GM18858 (cell line): ENCODE measurements at regions not wholly inside any gene's neighbourhood (a gene's known extent, or its start where the extent isn't known, plus 50 kb on each side); places are given as distances from the start of the nearest gene placed in this dataset.
"Not testable (repeated sequence)": the region's sequence is repeated elsewhere in the genome, so short reads cannot be mapped to it uniquely, and the experiment has no call there.

Experiments used
- ATAC-seq: cut with Tn5 transposase; IDR thresholded peaks from one replicate; pipeline ENCODE4 v1.9.1; 2021; ENCODE audit not compliant: unreplicated experiment

DNA sequence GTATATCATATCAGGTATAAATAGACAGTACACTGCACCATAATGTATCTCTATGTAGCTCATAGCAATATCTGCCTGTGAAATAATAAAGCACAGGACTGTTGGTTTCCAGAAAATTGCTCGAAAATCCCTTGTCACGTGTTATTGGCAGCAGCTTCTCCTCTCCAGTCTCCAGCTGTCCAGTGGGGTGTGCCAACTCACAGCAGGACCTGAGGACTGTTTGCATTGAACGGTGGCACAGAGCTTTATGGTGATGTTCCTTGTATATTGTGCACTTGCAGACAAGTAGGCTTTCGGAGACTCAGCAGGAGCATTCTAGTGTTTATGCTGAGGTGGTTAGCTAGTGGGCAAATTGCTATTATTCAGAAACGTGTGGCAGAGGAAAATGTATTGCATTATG, 182.2 kb upstream of the ATP5MC3 start:
- no peak for ATAC-seq

DNA sequence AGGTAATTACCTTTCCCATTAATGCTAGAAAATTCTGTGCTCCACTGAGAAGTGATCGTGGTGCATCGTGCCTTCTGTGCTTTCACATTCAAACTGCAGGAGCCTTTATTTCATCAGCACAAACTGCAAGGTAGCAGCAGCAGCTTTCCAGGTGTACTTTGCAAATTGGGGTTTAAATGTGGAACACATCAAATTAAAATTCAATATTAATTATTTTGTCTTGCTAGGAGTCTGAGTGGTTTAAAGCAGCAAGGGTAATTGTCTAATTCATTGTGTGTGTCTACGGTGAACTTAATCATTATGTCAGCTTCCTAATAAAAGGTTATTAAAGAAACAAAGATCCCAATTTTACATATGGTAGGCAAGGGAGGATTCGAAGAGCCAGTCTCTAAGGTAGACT, 180.8 kb upstream of the ATP5MC3 start:
- ATAC-seq, result no peak

DNA sequence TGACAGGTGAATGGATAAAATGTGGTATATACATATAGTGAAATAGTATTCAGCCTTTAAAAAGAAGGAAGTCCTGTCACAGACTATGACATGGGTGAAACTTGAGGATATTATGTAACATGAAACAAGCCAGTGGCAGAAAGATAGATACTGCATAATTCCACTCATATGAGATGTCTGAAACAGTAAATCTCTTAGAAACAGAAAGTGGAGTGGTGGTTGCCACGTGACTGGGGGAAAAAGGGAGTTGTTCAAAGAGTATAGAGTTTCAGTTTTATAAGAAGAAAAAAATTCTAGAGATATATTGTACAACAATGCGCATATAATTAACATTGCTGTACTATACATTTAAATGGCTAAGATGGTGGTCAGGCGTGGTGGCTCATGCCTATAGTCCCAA, 178.2 kb upstream of the ATP5MC3 start:
- ATAC-seq, result no peak

DNA sequence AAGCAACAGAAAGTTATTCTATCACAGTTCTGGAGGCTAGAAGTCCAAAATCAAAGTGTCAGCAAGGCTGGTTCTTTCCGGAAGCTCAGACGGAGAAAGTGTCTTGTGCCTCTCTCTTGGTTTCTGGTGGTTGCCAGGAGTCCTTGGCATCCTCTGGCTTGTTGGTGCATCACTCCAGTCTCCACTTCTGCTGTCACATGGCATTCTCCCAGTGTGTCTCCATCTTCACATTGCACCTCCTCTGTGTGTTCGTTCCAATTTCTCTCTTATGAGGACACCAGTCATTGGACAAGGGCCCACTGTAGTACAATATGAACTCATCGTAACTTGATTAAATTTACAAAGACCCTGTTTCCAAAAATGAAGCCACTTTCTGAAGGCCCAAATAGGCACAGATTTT, 175.4 kb upstream of the ATP5MC3 start:
- no peak for ATAC-seq

DNA sequence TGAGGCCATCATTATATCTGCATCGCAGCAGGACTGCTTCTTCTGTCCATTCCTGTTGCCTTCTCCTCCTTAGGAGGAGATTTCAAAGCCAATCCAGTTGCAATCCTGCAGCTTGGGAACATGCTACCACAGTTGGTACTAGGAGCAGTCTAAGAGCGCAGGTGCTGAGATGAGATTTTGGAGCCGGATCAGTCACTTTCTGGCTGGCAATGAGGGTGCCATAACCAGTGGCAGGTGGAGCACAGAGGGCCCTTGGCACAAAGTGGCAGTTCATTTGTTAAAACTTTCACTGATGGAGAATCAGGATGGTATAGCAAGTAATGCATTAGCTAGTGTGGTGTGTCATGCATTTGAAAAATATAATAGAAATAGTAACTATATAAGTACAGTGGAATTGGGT, 173.7 kb upstream of the ATP5MC3 start:
- ATAC-seq, result no peak

DNA sequence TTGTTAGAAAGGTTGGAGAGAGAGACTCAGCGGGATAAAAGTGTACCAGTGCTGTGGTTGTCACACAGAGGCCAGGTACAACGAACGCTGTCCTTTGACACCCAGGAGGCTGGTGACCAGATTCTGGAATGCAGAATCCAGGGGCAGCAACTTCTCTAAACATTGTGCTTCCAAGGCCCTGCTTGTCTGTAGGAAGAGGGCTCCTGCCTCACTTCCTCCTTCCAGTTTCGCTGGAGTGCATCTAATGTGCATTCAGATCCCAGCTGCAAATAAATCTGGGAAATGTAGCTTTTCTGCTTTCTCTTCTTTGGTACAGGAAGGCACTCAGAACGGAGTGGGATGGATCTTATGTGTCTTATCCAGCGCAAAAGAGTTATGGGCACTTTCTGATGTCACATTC, 171.8 kb upstream of the ATP5MC3 start:
- ATAC-seq, result no peak

DNA sequence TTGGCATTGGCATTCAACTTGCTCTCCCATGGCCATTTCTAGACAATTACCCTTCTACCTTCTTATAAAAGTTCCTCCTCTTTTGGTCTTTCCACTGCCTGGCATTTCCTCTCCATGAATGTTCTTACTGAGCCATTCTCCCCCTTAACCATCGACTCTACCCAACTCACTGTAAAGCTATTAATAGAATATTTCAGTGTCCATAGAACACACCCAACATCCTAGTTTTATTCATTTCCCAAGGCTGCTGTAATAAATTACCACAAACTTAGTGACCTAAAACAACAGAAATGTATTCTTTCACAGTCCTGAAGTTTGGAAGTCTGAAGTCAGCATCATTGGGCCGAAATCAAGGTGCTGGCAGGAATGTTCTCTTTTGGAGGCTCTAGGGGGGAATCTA, 170.0 kb upstream of the ATP5MC3 start:
- no peak for ATAC-seq

DNA sequence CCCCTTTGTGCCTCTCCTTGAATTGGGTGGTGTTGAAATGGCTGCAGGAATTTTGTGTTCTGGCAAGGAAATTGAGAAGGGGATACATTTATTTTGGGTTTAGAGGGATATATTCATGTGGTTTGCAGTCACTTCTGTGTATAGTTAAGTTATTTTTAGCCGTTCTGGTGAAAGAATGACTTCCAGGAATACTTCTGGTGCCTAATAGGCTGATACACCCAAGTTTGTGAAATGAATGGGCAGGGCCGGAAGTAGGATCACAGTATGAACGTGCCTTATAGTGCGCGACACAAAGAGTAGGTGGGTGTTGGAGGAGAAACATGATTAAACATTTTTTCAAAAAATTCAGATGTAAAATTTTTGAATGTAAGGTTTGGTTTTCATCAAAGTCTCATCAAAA, 168.6 kb upstream of the ATP5MC3 start:
- ATAC-seq, result no peak

DNA sequence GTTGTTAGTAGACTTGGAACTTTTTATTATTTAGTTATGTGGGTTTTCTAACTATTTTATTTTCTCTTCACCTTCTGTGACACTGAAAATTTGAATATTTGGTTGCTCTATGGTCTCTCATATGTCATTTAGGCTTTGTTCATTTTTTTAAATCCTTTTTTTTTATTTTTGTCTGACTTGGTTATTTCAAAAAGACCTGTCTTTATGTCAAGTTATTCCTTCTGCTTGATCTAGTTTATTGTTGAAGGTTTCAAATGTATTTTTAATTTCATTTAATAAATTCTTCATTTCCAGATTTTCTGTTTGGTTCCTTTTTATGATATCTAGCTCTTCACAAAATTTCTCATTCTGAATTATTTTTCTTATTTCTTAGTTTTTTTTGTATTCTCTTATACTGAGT, 160.6 kb upstream of the ATP5MC3 start:
- no peak for ATAC-seq

DNA sequence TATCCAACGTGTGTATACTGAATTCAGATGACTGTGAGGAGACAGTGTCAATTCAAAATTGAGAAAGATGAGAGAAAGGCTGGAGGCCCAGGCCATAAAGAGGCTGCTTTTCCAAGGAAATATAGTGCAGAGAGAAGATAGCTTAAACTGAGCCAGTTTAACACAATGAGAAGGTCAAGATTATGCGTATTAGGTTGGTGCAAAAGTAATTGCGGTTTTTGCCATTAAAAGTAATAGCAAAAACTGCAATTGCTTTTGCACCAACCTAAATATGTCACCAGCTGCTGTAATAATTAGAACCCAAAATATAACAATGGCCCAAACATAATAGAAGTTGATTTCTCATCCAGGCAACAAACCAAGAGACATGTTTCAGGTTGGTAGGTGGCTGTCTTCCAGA, 148.7 kb upstream of the ATP5MC3 start:
- ATAC-seq, result no peak

DNA sequence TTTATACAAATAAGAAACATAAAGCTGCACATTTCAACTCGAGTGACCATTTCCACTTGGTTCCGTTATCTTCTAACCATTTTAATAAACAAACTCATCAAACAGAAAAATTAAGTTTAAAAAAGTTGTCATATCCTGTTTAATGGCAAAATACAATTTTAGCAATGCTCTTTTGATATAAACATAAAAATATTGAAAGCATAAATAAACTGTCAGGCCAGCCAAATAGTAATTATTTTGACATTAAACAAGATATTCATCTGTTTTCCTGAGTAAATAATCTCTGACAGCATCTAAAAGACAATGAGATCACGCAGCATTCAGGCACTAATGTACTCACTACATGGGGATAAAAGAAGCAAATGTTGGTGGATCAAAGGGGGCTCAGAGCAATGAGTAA, 145.3 kb upstream of the ATP5MC3 start:
- ATAC-seq, result no peak

DNA sequence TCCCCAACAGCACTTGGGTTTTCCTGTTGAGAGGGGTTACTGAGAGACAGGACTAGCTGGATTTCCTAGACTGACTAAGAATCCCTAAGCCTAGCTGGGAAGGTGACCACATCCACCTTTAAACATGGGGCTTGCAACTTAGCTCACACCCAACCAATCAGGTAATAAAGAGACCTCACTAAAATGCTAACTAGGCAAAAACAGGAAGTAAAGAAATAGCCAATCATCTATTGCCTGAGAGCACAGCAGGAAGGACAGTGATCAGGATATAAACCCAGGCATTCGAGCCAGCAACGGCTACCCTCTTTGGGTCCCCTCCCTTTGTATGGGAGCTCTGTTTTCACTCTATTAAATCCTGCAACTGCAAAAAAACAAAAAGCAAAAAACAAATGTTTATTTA, 144.7 kb upstream of the ATP5MC3 start:
- ATAC-seq, result not testable (repeated sequence)

DNA sequence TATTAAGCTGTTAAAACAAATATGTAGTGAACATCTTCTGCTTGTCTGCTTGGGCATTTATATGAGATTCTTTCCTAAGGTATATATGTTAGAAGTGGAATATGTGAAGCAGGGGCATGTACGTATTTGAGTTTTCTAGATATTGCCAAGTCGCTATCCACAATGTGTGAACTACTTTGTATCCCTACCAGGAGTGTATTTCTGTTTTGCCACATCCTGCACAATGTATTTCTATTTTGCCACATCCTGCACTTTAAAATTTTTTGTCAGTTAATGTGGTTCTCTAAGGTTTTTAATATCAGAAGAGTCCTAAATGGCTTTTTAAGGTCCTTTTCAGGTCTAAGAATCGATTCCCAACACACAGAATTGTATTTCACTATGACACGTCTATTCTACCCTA, 141.7 kb upstream of the ATP5MC3 start:
- ATAC-seq, result no peak

DNA sequence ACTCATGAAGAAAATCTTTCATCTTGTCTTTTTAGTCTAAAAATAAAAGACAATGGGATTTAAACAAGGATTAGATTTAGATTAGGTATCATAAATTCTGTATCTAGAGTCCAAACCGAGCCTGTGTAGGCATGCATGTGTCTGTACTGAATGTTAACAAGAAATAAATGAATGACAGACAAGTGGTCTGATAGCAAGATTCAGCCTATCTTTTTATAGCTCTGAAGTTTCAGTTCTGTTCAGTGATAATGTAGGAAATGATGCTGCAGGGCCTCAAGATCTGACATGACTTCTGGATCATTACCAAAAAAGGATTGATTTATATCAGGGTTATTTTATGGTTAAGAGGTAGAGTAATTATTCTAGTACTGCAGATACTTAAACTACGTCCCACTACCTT, 137.0 kb upstream of the ATP5MC3 start:
- no peak for ATAC-seq

DNA sequence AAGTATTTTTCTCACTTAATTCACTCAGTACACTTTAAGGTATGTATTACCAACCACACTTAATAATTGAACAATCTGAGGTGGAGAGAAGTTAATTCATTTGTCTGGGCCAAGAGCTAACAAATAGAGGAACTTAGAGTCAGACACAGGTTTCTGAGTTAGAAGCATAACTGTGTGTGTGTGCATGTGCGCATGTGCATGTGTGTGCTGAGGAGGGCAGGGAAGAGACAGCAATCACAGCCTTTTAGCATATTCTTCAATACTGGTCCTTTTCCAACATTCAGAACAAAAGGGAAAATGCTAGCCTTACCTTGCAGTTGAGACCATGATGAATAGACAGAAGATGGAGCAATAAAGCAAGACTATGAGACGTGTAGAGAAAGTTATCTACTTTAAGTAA, 136.2 kb upstream of the ATP5MC3 start:
- ATAC-seq, result no peak

DNA sequence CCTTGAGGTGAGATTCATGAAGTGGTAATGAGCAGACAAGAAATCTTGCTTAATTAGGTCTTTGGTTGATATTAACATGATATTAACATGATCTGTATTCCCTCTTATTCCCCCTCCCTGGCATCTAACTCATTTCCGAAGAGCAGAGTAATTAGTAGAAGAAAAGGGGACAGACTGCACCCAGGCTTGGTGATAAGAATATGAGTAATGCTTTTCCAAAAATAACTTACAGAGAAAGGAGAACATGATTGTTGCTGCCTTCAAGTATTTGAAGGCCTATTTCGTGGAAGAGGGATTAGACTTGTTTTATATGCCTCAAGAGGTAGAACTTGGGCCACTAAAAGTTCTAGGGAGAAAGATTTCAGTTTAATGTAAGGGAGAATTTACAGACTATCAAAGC, 130.6 kb upstream of the ATP5MC3 start:
- no peak for ATAC-seq

DNA sequence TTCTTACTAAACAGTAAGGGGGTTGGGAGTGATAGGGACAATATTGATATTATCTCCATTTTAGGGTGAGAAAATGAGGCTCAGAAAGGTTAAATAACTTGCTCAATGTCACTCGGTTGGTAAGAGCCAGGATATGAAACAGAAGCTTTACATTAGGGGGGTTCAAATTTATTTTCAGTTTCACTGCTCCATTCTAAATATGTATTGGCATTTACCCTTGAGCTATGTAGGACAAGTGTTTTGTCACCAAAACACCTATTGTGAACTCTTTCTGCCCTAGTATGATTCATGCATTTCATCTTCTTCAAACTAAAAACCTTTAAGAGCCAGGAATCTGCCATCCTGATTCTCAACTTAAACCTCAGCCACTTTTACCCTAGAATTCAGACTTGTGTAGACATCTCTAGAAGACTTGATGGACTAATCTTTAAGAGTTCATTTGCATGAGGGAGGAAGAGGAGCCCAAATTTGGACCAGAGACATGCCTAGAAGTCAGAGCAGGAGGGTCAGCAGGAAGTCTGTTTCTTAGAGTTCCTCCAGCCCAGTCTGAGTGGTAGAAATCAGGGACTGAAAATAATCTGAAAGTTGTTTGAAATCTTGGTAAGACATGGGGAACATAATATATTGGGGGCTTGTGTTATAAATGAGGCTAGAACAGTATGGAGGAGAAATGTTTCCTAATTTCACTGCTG, 129.4 kb upstream of the ATP5MC3 start:
- no peak for ATAC-seq

DNA sequence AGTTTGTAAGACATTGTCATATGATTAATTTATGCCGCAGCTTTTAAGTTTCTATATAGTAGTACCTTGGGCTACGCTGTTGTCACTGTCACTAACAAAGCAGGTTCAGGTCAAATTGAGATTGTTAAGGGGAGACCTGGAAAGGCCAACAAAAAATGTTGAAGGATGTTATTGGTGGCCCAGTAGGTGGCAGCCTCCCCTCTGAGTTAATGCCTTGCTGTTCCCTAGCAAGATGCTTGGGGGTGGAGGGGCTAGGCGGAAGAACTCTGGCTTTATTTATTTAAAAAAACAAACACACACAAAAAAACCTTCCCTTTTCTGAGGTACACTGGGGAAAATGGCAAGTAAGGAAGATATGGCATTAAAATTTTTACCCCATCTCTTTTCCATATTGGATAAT, 128.3 kb upstream of the ATP5MC3 start:
- ATAC-seq, result no peak

DNA sequence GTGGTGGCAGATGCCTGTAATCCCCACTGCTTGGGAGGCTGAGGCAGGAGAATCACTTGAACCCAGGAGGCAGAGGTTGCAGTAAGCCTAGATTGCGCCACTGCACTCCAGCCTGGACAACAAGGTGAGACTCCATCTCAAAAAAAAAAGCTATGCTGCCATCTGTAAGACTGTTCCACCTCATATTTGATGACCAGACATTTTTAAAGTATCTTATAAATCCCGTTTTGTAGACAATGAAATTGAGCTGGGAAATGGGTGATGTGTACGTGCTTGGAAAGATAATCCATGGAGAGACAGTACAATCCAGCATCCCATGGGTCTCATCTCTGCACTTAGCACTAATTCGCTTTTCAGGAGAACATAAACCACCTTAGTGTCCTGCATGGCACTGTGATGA, 126.5 kb upstream of the ATP5MC3 start:
- no peak for ATAC-seq

DNA sequence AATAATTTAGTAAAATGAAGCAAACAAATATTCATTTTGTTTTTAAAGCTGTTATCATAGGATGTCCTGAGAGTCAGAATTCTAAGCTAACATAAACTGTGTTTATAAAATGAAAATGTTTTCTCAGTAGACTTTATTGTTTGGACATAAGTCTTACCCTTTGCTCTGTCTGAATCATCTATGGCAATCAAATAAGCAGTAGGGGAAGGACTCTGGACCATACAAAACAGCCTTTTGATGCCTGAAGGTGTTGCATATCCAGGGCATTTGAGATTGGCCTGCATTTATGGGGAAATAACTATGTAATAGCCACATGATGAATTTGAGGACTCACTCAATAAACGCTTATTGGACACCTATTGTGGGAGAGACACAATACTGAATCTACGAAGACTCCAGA, 123.0 kb upstream of the ATP5MC3 start:
- no peak for ATAC-seq

DNA sequence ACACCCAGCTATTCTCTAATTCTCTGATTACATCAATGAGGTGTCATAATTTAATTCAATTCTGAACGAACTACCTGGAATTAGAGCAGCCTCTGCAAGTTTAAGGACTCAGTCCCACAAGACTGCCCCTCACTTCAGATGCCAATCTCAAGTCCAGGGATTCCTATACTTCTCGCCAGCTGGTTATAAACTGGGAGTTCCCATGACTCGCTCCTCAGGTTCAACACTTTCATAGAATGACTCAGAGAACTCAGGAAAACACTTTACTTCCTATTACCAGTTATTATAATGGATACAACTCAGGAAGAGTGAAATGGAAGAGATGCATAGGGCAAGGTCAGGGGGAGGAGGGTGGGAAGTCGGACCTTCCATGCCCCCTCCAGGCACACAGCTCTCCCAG, 112.3 kb upstream of the ATP5MC3 start:
- no peak for ATAC-seq

DNA sequence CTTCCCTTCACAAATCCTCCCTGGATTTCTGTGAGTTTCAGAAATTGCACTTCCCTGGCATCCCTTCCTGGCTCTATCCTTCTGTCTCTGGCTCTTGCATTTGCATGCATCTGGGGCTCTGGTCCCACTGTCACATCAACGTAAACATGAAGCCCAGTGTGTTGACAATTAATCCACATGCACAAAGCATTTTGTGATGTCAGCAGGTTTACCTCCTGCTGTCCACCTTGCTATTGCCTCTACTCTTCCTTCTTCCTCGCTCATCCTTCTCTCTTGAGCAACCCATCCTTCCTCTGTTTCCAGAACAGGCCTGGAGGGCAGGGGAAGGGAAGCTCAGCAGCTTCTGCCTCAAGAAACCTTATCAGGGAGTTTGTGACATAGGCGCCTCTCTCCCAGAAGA, 111.7 kb upstream of the ATP5MC3 start:
- ATAC-seq, result no peak

DNA sequence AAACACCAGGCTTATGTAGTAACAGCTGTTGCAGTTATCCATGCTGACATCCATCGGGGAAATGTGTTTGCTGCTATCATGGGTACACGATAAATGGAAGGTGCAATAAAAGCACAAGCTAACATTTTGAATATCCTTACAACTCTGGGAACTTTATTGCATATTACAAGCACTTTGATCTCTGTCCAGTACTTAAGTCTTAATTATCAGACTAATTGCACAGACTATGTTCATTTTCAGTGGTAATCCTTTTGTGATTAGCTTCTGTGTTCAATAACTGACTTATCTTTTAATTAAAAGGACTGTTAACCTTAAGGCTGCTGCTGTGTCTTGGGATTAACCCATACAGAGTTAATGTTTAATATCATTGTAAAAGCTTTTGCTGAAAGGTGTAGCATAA, 101.4 kb upstream of the ATP5MC3 start:
- no peak for ATAC-seq

DNA sequence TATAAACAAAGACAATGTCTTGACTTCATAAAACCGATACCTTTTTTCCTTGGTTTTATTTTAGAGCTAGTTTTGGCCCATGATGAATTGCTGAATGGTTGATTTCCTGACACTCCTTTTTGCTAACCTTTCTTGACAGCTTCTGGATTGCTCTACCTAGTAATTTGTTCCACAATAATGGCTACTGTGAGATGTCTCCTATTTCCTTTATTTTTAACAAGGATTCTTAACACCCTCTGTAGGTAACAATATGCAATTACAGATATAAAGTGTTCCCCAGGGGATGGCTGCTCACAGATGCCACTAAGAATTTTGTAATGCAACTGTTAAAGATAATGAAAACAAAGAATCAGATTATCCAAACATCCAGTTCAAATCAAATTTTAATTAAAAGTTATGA, 100.8 kb upstream of the ATP5MC3 start:
- ATAC-seq, result peak; percentile 58
